ENCODE measurements at regions not wholly inside any gene's neighbourhood (a gene's known extent, or its start where the extent isn't known, plus 50 kb on each side); places are given as distances from the start of the nearest gene placed in this dataset.
"Not testable (repeated sequence)": the region's sequence is repeated elsewhere in the genome, so short reads cannot be mapped to it uniquely, and the experiment has no call there.

- WGBS: 40% methylated on average over 4 of the region's 4 CpGs
Measured at GRCh38 chr16:16938009-16938408, 532.8 kb downstream of the XYLT1 start.

GRCh38 chr16:16938980-16939379 is 531.8 kb downstream of the XYLT1 start:
- no peaks in the 10 kb centered on the region for H3K36me3 ChIP-seq (ENCODE audit: insufficient read depth)
- WGBS: 87% methylated on average over 3 of the region's 3 CpGs
- no peak for DNase-seq (ENCODE audit: extremely low spot score)
- no peak overlapping the region for H3K27ac ChIP-seq (ENCODE audit: low read depth)
- no peaks in the 10 kb centered on the region for H3K4me1 ChIP-seq (ENCODE audit: insufficient read depth)
- H3K4me3 ChIP-seq (ENCODE audit: low read depth, low read length): no peak overlapping the region

More at GRCh38 chr16:16938009-16938408, 532.8 kb downstream of the XYLT1 start:
- Histone ChIP-seq H3K4me3 (ENCODE audit: low read depth, low read length) (no peak overlapping the region), H3K4me1 (ENCODE audit: insufficient read depth) (no peaks in the 10 kb centered on the region), H3K36me3 (ENCODE audit: insufficient read depth) (no peaks in the 10 kb centered on the region), H3K27ac (ENCODE audit: low read depth) (no peak overlapping the region)
- no peak for DNase-seq (ENCODE audit: extremely low spot score)

- Histone ChIP-seq H3K4me1 (ENCODE audit: insufficient read depth) (no peaks in the 10 kb centered on the region), H3K27ac (ENCODE audit: low read depth) (no peak overlapping the region), H3K4me3 (ENCODE audit: low read depth, low read length) (no peak overlapping the region), H3K36me3 (ENCODE audit: insufficient read depth) (no peaks in the 10 kb centered on the region)
- WGBS: 43% methylated on average over 7 of the region's 7 CpGs
- DNase-seq (ENCODE audit: extremely low spot score): no peak
Measured at GRCh38 chr16:16940351-16940750, 530.4 kb downstream of the XYLT1 start.

- H3K4me1 ChIP-seq (ENCODE audit: insufficient read depth); H3K36me3 ChIP-seq (ENCODE audit: insufficient read depth); H3K27ac ChIP-seq (ENCODE audit: low read depth); DNase-seq (ENCODE audit: extremely low spot score); H3K4me3 ChIP-seq (ENCODE audit: low read depth, low read length): not testable (repeated sequence)
- WGBS: 90% methylated on average over 6 of the region's 6 CpGs
Measured at GRCh38 chr16:16942849-16943248, 527.9 kb downstream of the XYLT1 start.

- H3K4me3 ChIP-seq (ENCODE audit: low read depth, low read length): no peak overlapping the region
- H3K4me1 ChIP-seq (ENCODE audit: insufficient read depth): no peaks in the 10 kb centered on the region
- no peak for DNase-seq (ENCODE audit: extremely low spot score)
- 89% methylated on average over 1 of the region's 1 CpG for WGBS
- no peaks in the 10 kb centered on the region for H3K36me3 ChIP-seq (ENCODE audit: insufficient read depth)
- no peak overlapping the region for H3K27ac ChIP-seq (ENCODE audit: low read depth)
Measured at GRCh38 chr16:16945207-16945606, 525.6 kb downstream of the XYLT1 start.

- Histone ChIP-seq H3K27ac (ENCODE audit: low read depth) (no peak overlapping the region), H3K36me3 (ENCODE audit: insufficient read depth) (no peaks in the 10 kb centered on the region), H3K4me1 (ENCODE audit: insufficient read depth) (no peaks in the 10 kb centered on the region), H3K4me3 (ENCODE audit: low read depth, low read length) (no peak overlapping the region)
- DNase-seq (ENCODE audit: extremely low spot score): no peak
- WGBS: 50% methylated on average over 2 of the region's 2 CpGs
Measured at GRCh38 chr16:16956376-16956775, 514.4 kb downstream of the XYLT1 start.

- Histone ChIP-seq H3K4me3 (ENCODE audit: low read depth, low read length) (no peak overlapping the region), H3K27ac (ENCODE audit: low read depth) (no peak overlapping the region), H3K36me3 (ENCODE audit: insufficient read depth) (no peaks in the 10 kb centered on the region), H3K4me1 (ENCODE audit: insufficient read depth) (no peaks in the 10 kb centered on the region)
- whole genome bisulfite sequencing: 92% methylated on average over 2 of the region's 2 CpGs
- no peak for DNase-seq (ENCODE audit: extremely low spot score)
Measured at GRCh38 chr16:16960785-16961184, 510.0 kb downstream of the XYLT1 start.

- H3K4me3 ChIP-seq (ENCODE audit: low read depth, low read length): no peak overlapping the region
- WGBS: 66% methylated on average over 2 of the region's 2 CpGs
- DNase-seq (ENCODE audit: extremely low spot score): no peak
- no peaks in the 10 kb centered on the region for H3K4me1 ChIP-seq (ENCODE audit: insufficient read depth)
- no peak overlapping the region for H3K27ac ChIP-seq (ENCODE audit: low read depth)
- no peaks in the 10 kb centered on the region for H3K36me3 ChIP-seq (ENCODE audit: insufficient read depth)
Measured at GRCh38 chr16:16966439-16966838, 504.3 kb downstream of the XYLT1 start.

GRCh38 chr16:16971042-16971441 is 499.7 kb downstream of the XYLT1 start:
- Histone ChIP-seq H3K4me1 (ENCODE audit: insufficient read depth) (no peaks in the 10 kb centered on the region), H3K4me3 (ENCODE audit: low read depth, low read length) (no peak overlapping the region), H3K36me3 (ENCODE audit: insufficient read depth) (no peaks in the 10 kb centered on the region), H3K27ac (ENCODE audit: low read depth) (no peak overlapping the region)
- 90% methylated on average over 1 of the region's 1 CpG for WGBS
- DNase-seq (ENCODE audit: extremely low spot score): no peak

- Histone ChIP-seq H3K4me3 (ENCODE audit: low read depth, low read length) (no peak overlapping the region), H3K4me1 (ENCODE audit: insufficient read depth) (no peaks in the 10 kb centered on the region), H3K27ac (ENCODE audit: low read depth) (no peak overlapping the region), H3K36me3 (ENCODE audit: insufficient read depth) (no peaks in the 10 kb centered on the region)
- no peak for DNase-seq (ENCODE audit: extremely low spot score)
- WGBS: 83% methylated on average over 4 of the region's 4 CpGs
Measured at GRCh38 chr16:16972831-16973230, 497.9 kb downstream of the XYLT1 start.

GRCh38 chr16:16973707-16974591 is 496.8 kb downstream of the XYLT1 start:
- Histone ChIP-seq H3K4me3 (ENCODE audit: low read depth, low read length) (no peak overlapping the region), H3K27ac (ENCODE audit: low read depth) (no peak overlapping the region), H3K36me3 (ENCODE audit: insufficient read depth) (no peaks in the 10 kb centered on the region), H3K4me1 (ENCODE audit: insufficient read depth) (no peaks in the 10 kb centered on the region)
- no peak for DNase-seq (ENCODE audit: extremely low spot score)
- 39% methylated on average over 10 of the region's 10 CpGs for WGBS

GRCh38 chr16:16982614-16983013 is 488.1 kb downstream of the XYLT1 start:
- no peak overlapping the region for H3K27ac ChIP-seq (ENCODE audit: low read depth)
- H3K36me3 ChIP-seq (ENCODE audit: insufficient read depth): no peaks in the 10 kb centered on the region
- no peaks in the 10 kb centered on the region for H3K4me1 ChIP-seq (ENCODE audit: insufficient read depth)
- DNase-seq (ENCODE audit: extremely low spot score): no peak
- no peak overlapping the region for H3K4me3 ChIP-seq (ENCODE audit: low read depth, low read length)
- WGBS: 91% methylated on average over 4 of the region's 4 CpGs

- no peaks in the 10 kb centered on the region for H3K4me1 ChIP-seq (ENCODE audit: insufficient read depth)
- 84% methylated on average over 7 of the region's 7 CpGs for WGBS
- no peak overlapping the region for H3K27ac ChIP-seq (ENCODE audit: low read depth)
- H3K4me3 ChIP-seq (ENCODE audit: low read depth, low read length): no peak overlapping the region
- DNase-seq (ENCODE audit: extremely low spot score): no peak
- H3K36me3 ChIP-seq (ENCODE audit: insufficient read depth): no peaks in the 10 kb centered on the region
Measured at GRCh38 chr16:16983582-16983981, 487.2 kb downstream of the XYLT1 start.

GRCh38 chr16:16984091-16984490 is 486.7 kb downstream of the XYLT1 start:
- not testable (repeated sequence) for H3K27ac ChIP-seq (ENCODE audit: low read depth); DNase-seq (ENCODE audit: extremely low spot score); H3K4me1 ChIP-seq (ENCODE audit: insufficient read depth); H3K36me3 ChIP-seq (ENCODE audit: insufficient read depth); H3K4me3 ChIP-seq (ENCODE audit: low read depth, low read length)
- WGBS: 95% methylated on average over 21 of the region's 21 CpGs
